H1 (cell line): ENCODE measurements at regions not wholly inside any gene's neighbourhood (a gene's known extent, or its start where the extent isn't known, plus 50 kb on each side); places are given as distances from the start of the nearest gene placed in this dataset.

Experiments used
- BACH1 ChIP-seq: IDR thresholded peaks from 2 replicates; pipeline ENCODE4 v1.6.1; 2012; ENCODE audit warnings: low read length, improper control_type of control experiment
- CTBP2 ChIP-seq: IDR thresholded peaks from 2 replicates; pipeline ENCODE4 v1.7.0; 2011; ENCODE audit warnings: borderline replicate concordance, mild to moderate bottlenecking, moderate library complexity, mixed read lengths, low read length; ENCODE audit not compliant: insufficient read depth, insufficient read length
- TF ChIP-seq, protein P1 (sequence below), 3 experiments: IDR thresholded peaks; 1 replicate in 2 of 3; 2 replicates in 1 of 3; pipeline versions ENCODE4 v1.5.1 to v1.6.1; 2011; ENCODE audit warnings: low read length in 3 of 3, mild to moderate bottlenecking in 3 of 3, inconsistent platforms in 2 of 3, low read depth in 1 of 3, moderate library complexity in 1 of 3; ENCODE audit not compliant: insufficient read depth in 1 of 3; ENCODE audit errors: control extremely low read depth in 1 of 3

GRCh38 chr11:42543844-42544419 lies 767.9 kb upstream of the API5 start (continued):
- TF ChIP-seq, protein P1, sequence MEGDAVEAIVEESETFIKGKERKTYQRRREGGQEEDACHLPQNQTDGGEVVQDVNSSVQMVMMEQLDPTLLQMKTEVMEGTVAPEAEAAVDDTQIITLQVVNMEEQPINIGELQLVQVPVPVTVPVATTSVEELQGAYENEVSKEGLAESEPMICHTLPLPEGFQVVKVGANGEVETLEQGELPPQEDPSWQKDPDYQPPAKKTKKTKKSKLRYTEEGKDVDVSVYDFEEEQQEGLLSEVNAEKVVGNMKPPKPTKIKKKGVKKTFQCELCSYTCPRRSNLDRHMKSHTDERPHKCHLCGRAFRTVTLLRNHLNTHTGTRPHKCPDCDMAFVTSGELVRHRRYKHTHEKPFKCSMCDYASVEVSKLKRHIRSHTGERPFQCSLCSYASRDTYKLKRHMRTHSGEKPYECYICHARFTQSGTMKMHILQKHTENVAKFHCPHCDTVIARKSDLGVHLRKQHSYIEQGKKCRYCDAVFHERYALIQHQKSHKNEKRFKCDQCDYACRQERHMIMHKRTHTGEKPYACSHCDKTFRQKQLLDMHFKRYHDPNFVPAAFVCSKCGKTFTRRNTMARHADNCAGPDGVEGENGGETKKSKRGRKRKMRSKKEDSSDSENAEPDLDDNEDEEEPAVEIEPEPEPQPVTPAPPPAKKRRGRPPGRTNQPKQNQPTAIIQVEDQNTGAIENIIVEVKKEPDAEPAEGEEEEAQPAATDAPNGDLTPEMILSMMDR (IDR thresholded peaks at IDR 0.05; ENCODE audit: control extremely low read depth in 1 of 3, insufficient read depth in 1 of 3, low read depth in 1 of 3, low read length in 3 of 3): no peak
- no peak for TF ChIP-seq CTBP2
- no peak for TF ChIP-seq BACH1
